GM12874 (cell line): ENCODE measurements at regions not wholly inside any gene's neighbourhood (a gene's known extent, or its start where the extent isn't known, plus 50 kb on each side); places are given as distances from the start of the nearest gene placed in this dataset.

Experiments used
- TF ChIP-seq, protein P1 (sequence below): IDR thresholded peaks from 2 replicates; pipeline ENCODE4 v1.5.1; 2011; ENCODE audit warnings: low read depth, mild to moderate bottlenecking, control low read depth, low read length, moderate library complexity; ENCODE audit not compliant: insufficient read depth

DNA sequence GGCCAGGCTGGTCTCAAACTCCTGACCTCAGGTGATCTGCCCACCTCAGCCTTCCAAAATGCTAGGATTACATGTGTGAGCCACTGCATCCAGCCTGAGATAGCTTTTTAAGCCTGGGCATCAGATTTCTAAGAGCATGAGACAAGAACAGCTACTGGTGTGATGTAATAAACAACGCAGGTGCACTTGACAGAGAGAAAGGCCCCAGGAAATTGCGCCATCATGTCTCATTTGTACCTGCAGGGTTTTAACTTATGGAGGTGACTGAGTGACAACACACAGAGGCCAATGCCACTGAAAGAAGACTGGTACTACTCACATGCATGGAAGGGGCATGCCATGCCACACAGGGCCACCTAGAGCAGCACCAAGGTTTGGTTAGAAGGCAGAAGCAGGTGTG lies 209.4 kb downstream of the SP3 start:
- TF ChIP-seq, protein P1, sequence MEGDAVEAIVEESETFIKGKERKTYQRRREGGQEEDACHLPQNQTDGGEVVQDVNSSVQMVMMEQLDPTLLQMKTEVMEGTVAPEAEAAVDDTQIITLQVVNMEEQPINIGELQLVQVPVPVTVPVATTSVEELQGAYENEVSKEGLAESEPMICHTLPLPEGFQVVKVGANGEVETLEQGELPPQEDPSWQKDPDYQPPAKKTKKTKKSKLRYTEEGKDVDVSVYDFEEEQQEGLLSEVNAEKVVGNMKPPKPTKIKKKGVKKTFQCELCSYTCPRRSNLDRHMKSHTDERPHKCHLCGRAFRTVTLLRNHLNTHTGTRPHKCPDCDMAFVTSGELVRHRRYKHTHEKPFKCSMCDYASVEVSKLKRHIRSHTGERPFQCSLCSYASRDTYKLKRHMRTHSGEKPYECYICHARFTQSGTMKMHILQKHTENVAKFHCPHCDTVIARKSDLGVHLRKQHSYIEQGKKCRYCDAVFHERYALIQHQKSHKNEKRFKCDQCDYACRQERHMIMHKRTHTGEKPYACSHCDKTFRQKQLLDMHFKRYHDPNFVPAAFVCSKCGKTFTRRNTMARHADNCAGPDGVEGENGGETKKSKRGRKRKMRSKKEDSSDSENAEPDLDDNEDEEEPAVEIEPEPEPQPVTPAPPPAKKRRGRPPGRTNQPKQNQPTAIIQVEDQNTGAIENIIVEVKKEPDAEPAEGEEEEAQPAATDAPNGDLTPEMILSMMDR: no peak

DNA sequence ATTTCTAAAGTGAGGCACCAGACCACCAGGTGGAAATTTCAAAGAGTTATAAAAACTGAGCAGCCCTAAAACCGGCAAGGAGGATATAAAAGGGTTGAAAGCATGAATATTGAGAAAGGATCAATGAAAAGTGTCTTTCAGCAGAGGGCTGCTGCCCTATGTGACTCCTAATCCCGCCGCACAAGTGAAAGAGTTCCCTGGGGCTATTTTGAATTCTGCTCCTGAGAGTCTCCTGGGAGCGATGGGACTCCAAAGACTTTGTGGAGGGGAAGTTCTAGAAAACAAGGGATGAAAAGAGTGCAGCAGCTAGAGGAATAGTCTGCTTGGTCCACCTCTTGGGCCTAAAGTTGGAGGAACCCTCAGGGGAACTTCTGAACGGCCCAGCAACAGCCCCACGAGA lies 205.2 kb downstream of the SP3 start:
- TF ChIP-seq, protein P1: no peak

GRCh38 chr2:173760553-173760952 lies 204.6 kb downstream of the SP3 start:
- TF ChIP-seq, protein P1: no peak

DNA sequence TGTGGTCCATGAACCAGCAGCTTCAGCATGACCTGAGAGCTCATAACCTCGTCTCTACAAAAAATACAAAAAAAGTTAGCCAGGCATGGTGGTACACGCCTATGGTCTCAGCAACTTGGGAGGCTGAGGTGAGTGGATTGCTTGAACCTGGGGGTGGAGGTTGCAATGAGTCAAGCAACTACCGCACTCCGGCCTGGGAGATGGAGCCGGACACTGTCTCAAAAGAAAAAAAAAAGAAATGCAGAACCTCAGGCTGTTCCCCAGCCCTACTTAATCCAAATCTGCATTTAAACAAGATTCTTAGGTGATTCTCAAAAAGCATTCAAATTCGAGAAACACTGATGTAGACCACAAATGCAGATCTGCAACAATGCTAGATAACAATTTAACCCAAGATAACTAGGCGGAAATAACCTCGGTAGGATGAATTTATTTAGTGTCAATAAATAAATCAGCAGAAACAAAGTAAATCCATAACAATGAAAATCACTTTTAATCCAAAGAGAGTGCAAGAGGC lies 203.5 kb downstream of the SP3 start:
- TF ChIP-seq, protein P1: no peak

- TF ChIP-seq, protein P1: no peak
These were observed 203.0 kb downstream of the SP3 start for GRCh38 chr2:173762221-173762620.

DNA sequence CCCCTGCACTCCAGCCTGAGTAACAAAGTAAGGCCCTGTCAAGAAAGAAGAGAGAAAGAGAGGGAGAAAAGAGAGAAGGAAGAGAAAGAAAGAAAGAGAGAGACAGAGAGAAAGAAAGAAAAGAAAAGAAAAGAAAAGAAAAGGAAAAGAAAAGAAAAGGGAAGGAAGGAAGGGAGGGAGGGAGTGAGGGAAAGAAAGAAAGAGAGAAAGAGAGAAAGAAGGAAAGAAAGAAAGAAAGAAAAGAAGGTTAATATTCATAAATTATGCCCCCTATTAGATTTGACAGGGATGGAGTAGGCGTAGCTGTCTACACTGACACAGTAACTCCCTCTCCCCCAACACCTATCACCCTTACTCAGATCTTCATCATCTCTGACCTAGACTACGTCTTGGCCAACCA lies 202.3 kb downstream of the SP3 start:
- TF ChIP-seq, protein P1: no peak

- TF ChIP-seq, protein P1: no peak
These were observed 201.5 kb downstream of the SP3 start for GRCh38 chr2:173763641-173764040.

DNA sequence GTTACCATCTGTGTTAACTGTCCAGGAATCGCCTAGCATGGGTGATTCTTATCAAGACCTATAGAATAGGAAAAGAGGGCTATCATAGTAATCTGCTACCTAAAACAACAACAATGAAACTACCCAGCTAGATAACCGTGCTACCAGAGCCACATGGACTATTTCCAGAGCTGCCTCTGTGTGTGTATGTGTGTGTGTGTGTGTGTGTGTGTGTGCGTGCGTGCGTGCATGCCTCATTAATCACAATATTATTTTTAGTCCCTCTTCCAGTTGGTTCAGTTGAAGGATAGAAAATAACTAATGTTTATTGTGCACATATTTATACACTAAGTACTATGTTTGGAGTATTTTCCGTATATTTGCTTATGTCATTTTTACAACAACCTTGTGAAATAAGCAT lies 201.1 kb downstream of the SP3 start:
- TF ChIP-seq, protein P1: no peak
